ENCODE measurements at regions not wholly inside any gene's neighbourhood (a gene's known extent, or its start where the extent isn't known, plus 50 kb on each side); places are given as distances from the start of the nearest gene placed in this dataset.

GRCh38 chr6:106014955-106015354, 71.2 kb upstream of the PRDM1 start:
- TF ChIP-seq CTCF (conservative IDR thresholded peaks at IDR 0.05; ENCODE audit: low read depth, low read length): no peak
- no peak overlapping the region for H3K4me3 ChIP-seq (ENCODE audit: low read depth, low read length)
- DNase-seq (ENCODE audit: low read depth): no peak

DNA sequence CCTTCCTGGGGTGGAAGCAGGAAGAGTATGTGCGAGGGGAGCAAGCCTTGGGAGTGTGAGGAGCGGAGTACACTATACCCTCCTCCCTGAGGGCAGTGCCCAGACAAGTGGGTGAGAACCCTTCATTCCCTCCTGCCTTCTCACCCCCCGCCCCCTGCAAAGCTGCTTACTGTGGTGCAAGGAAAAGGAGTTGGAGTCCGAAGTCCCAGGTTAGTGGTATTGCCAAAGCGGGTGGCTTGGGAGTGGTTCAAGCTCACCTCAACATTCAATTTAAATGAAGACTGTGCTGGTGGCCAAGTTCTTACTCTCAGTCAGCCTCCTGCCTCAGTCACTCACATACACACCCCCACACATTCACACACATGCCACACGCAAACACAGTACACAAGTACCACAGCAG, 74.7 kb upstream of the PRDM1 start:
- TF ChIP-seq CTCF (conservative IDR thresholded peaks at IDR 0.05; ENCODE audit: low read depth, low read length): no peak
- no peak for DNase-seq (ENCODE audit: low read depth)

GRCh38 chr6:106005954-106006353, 80.2 kb upstream of the PRDM1 start:
- H3K4me3 ChIP-seq (ENCODE audit: low read depth, low read length): no peak overlapping the region
- no peak for TF ChIP-seq CTCF (conservative IDR thresholded peaks at IDR 0.05; ENCODE audit: low read depth, low read length)
- DNase-seq (ENCODE audit: low read depth): no peak

More for the DNA sequence above, 74.7 kb upstream of the PRDM1 start:
- H3K4me3 ChIP-seq (ENCODE audit: low read depth, low read length): no peak overlapping the region

DNA sequence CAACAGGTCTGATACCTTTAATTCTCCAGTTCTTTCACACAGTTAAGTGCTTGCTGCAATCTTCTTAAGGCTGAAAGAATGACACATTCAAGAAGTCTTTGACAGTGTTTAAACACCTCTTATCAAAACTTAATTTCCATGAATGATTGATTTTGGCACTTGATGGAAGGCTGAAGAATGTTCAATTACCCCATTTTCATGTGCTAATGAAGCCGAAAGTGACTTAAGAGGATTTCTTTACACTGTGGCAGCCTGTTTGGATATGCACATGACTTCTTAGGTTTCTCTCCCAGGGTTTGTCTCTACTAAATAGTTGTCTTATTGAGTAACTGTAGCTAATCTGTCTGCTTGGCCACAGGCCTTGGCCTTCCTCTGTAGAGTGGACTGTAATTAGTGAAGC, 81.1 kb upstream of the PRDM1 start:
- peak; percentile 31 for DNase-seq (ENCODE audit: low read depth)
- no peak overlapping the region for H3K4me3 ChIP-seq (ENCODE audit: low read depth, low read length)
- TF ChIP-seq CTCF (conservative IDR thresholded peaks at IDR 0.05; ENCODE audit: low read depth, low read length): no peak

- no peak overlapping the region for H3K4me3 ChIP-seq (ENCODE audit: low read depth, low read length)
- TF ChIP-seq CTCF (conservative IDR thresholded peaks at IDR 0.05; ENCODE audit: low read depth, low read length): no peak
These were observed 82.7 kb upstream of the PRDM1 start for GRCh38 chr6:106003268-106003987.

DNA sequence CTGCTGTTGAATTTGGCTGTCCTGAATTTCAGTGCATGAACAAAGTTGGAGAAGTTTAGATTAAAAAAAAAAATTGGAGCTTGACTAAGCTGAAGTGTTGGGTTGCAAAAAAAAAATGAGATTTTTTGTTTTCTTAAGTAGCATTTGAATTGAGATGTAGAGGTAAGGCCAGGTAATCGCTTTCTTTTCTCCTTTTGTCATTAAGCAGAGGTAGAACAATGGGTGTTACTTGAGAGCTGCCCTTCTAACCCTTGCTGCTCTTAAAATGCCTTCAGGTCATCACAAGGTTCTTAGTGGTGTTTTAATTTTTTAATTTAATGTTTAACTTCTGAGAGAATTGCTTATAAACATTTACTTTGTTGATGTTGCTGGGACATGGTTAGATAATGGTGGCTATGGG, 84.1 kb upstream of the PRDM1 start:
- H3K4me3 ChIP-seq (ENCODE audit: low read depth, low read length): no peak overlapping the region
- no peak for TF ChIP-seq CTCF (conservative IDR thresholded peaks at IDR 0.05; ENCODE audit: low read depth, low read length)
- no peak for DNase-seq (ENCODE audit: low read depth)

More at GRCh38 chr6:106003268-106003987, 82.7 kb upstream of the PRDM1 start:
- DNase-seq (ENCODE audit: low read depth): no peak

DNA sequence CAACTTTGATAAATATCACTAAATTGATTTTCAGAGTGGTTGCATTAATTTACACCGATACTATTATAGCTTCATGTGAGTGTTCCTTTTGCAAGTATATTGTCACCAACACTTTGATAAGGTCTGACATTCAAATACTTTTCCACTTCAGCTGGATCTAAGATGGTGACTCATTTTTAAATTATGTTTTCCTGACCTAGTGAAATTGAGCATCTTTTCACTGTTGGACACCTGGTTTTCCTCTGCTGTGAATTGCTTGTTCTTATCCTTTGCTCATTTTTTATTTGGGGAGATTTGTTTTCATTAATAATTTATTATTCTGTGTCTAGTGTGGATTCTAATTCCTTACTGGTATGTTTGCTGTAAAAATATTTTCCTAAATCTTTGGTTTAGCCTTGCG, 85.2 kb upstream of the PRDM1 start:
- TF ChIP-seq CTCF (conservative IDR thresholded peaks at IDR 0.05; ENCODE audit: low read depth, low read length): no peak
- no peak overlapping the region for H3K4me3 ChIP-seq (ENCODE audit: low read depth, low read length)
- DNase-seq (ENCODE audit: low read depth): no peak

All from choroid plexus epithelial cell (primary cell).